ENCODE measurements at regions not wholly inside any gene's neighbourhood (a gene's known extent, or its start where the extent isn't known, plus 50 kb on each side); places are given as distances from the start of the nearest gene placed in this dataset.
"Not testable (repeated sequence)": the region's sequence is repeated elsewhere in the genome, so short reads cannot be mapped to it uniquely, and the experiment has no call there.

GRCh38 chr18:39318462-39318861, 1752.9 kb upstream of the CELF4 start:
- DNase-seq (ENCODE audit: low read depth in 3 of 3), result no peak

GRCh38 chr18:39318008-39318407, 1752.4 kb upstream of the CELF4 start:
- DNase-seq (ENCODE audit: low read depth in 3 of 3), result no peak

- no peak for DNase-seq (ENCODE audit: low read depth in 3 of 3)
Observed at GRCh38 chr18:39314595-39314994, 1749.0 kb upstream of the CELF4 start.

- DNase-seq (ENCODE audit: low read depth in 3 of 3), result no peak
Observed at GRCh38 chr18:39313992-39314391, 1748.4 kb upstream of the CELF4 start.

GRCh38 chr18:39311111-39311712, 1745.6 kb upstream of the CELF4 start:
- no peak for DNase-seq (ENCODE audit: low read depth in 3 of 3)

- not testable (repeated sequence) for DNase-seq (ENCODE audit: low read depth in 3 of 3)
Observed at GRCh38 chr18:39308931-39309521, 1743.4 kb upstream of the CELF4 start.

GRCh38 chr18:39305766-39306165, 1740.2 kb upstream of the CELF4 start:
- no peak for DNase-seq (ENCODE audit: low read depth in 3 of 3)

- DNase-seq (ENCODE audit: low read depth in 3 of 3), result no peak
Observed at GRCh38 chr18:39302481-39302880, 1736.9 kb upstream of the CELF4 start.

- no peak for DNase-seq (ENCODE audit: low read depth in 3 of 3)
Observed at GRCh38 chr18:39299152-39299551, 1733.6 kb upstream of the CELF4 start.

GRCh38 chr18:39297225-39297624, 1731.6 kb upstream of the CELF4 start:
- DNase-seq (ENCODE audit: low read depth in 3 of 3), result no peak

GRCh38 chr18:39296293-39296888, 1730.8 kb upstream of the CELF4 start:
- no peak for DNase-seq (ENCODE audit: low read depth in 3 of 3)

- no peak for DNase-seq (ENCODE audit: low read depth in 3 of 3)
Observed at GRCh38 chr18:39276764-39277163, 1711.2 kb upstream of the CELF4 start.

GRCh38 chr18:39274535-39274934, 1708.9 kb upstream of the CELF4 start:
- DNase-seq (ENCODE audit: low read depth in 3 of 3), result no peak

- no peak for DNase-seq (ENCODE audit: low read depth in 3 of 3)
Observed at GRCh38 chr18:39272230-39272629, 1706.6 kb upstream of the CELF4 start.

GRCh38 chr18:39271654-39272053, 1706.1 kb upstream of the CELF4 start:
- DNase-seq (ENCODE audit: low read depth in 3 of 3), result no peak

GRCh38 chr18:39260565-39260964, 1695.0 kb upstream of the CELF4 start:
- no peak for DNase-seq (ENCODE audit: low read depth in 3 of 3)

- DNase-seq (ENCODE audit: low read depth in 3 of 3), result no peak
Observed at GRCh38 chr18:39259736-39260135, 1694.1 kb upstream of the CELF4 start.

- DNase-seq (ENCODE audit: low read depth in 3 of 3), result no peak
Observed at GRCh38 chr18:39244242-39244641, 1678.6 kb upstream of the CELF4 start.

- no peak for DNase-seq (ENCODE audit: low read depth in 3 of 3)
Observed at GRCh38 chr18:39241534-39241933, 1675.9 kb upstream of the CELF4 start.

- no peak for DNase-seq (ENCODE audit: low read depth in 3 of 3)
Observed at GRCh38 chr18:39238981-39239660, 1673.5 kb upstream of the CELF4 start.

- no peak for DNase-seq (ENCODE audit: low read depth in 3 of 3)
Observed at GRCh38 chr18:39235118-39235719, 1669.6 kb upstream of the CELF4 start.

- no peak for DNase-seq (ENCODE audit: low read depth in 3 of 3)
Observed at GRCh38 chr18:39232937-39233336, 1667.3 kb upstream of the CELF4 start.

- DNase-seq (ENCODE audit: low read depth in 3 of 3), result no peak
Observed at GRCh38 chr18:39232490-39232889, 1666.9 kb upstream of the CELF4 start.

Data from stimulated activated CD4-positive, alpha-beta T cell treated with anti-CD3 and anti-CD28 coated beads, TNF-alpha, amount 100 ng/mL, for 48 hours (primary cell).